RWPE2 (cell line): ENCODE measurements at regions not wholly inside any gene's neighbourhood (a gene's known extent, or its start where the extent isn't known, plus 50 kb on each side); places are given as distances from the start of the nearest gene placed in this dataset.

Experiments used
- ATAC-seq: fragments of 200-7000 bp; cut with Tn5 transposase; 3 replicates; pipeline ENCODE4 v1.9.1; 2021; ENCODE audit warnings: low read depth
- DNase-seq: peaks from one replicate; pipeline ENCODE4 v3.0.0-alpha.2; 2020; ENCODE audit warnings: low spot score
- H3K27ac ChIP-seq: fragments of 450-650 bp; 2 replicates; pipeline ENCODE4 v1.5.1; 2017; ENCODE audit warnings: mild to moderate bottlenecking; ENCODE audit not compliant: poor library complexity, severe bottlenecking
- H3K27me3 ChIP-seq: fragments of 250-450 bp; sonication (Bioruptor Pico); 2 replicates; pipeline ENCODE4 v1.5.1; 2021; ENCODE audit warnings: mild to moderate bottlenecking, moderate library complexity; ENCODE audit not compliant: insufficient read depth, poor library complexity, severe bottlenecking
- H3K36me3 ChIP-seq: fragments of 250-450 bp; sonication (Bioruptor Pico); 2 replicates; pipeline ENCODE4 v1.5.1; 2020; ENCODE audit warnings: low read depth, mild to moderate bottlenecking, moderate library complexity
- H3K4me1 ChIP-seq: fragments of 250-450 bp; sonication (Bioruptor Pico); 2 replicates; pipeline ENCODE4 v1.5.1; 2021; ENCODE audit warnings: mild to moderate bottlenecking, moderate library complexity; ENCODE audit not compliant: insufficient read depth, poor library complexity, severe bottlenecking
- H3K4me3 ChIP-seq: fragments of 250-450 bp; sonication (Bioruptor Pico); 2 replicates; pipeline ENCODE4 v1.5.1; 2021; ENCODE audit warnings: mild to moderate bottlenecking, moderate library complexity; ENCODE audit not compliant: severe bottlenecking
- H3K9me3 ChIP-seq: fragments of 250-450 bp; sonication (Bioruptor Pico); 2 replicates; pipeline ENCODE4 v1.5.1; 2021; ENCODE audit warnings: mild to moderate bottlenecking, moderate library complexity; ENCODE audit not compliant: severe bottlenecking
- TF ChIP-seq, protein P1 (sequence below): fragments of 450-650 bp; IDR thresholded peaks from one replicate; pipeline ENCODE4 v1.5.1; 2017; ENCODE audit warnings: mild to moderate bottlenecking, moderate library complexity; ENCODE audit not compliant: poor library complexity, severe bottlenecking

DNA sequence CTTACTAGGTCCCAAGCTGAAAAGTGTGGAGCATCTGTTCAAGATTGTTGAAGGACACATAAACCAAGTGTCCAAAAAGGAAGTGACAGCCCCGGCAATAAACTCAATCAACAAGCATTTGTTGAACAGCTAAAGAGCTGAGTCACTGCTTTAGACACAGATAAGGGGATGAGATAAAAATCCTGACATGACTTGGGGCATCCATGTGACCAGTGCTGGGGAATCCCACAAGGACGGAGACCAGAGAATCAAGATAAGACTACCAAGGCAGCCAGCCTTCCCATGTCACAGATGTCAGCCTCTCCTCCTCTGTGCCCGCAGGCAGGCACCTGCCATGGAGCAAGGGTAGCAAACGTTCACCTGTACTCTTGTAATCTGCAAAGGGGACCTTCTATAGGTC, 118.6 kb upstream of the KAZN start:
- TF ChIP-seq, protein P1, sequence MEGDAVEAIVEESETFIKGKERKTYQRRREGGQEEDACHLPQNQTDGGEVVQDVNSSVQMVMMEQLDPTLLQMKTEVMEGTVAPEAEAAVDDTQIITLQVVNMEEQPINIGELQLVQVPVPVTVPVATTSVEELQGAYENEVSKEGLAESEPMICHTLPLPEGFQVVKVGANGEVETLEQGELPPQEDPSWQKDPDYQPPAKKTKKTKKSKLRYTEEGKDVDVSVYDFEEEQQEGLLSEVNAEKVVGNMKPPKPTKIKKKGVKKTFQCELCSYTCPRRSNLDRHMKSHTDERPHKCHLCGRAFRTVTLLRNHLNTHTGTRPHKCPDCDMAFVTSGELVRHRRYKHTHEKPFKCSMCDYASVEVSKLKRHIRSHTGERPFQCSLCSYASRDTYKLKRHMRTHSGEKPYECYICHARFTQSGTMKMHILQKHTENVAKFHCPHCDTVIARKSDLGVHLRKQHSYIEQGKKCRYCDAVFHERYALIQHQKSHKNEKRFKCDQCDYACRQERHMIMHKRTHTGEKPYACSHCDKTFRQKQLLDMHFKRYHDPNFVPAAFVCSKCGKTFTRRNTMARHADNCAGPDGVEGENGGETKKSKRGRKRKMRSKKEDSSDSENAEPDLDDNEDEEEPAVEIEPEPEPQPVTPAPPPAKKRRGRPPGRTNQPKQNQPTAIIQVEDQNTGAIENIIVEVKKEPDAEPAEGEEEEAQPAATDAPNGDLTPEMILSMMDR, result no peak
- no peaks in the 10 kb centered on the region for H3K4me1 ChIP-seq
- DNase-seq, result no peak
- no peaks in the 10 kb centered on the region for H3K9me3 ChIP-seq
- no peak for ATAC-seq
- H3K27me3 ChIP-seq, result no peaks in the 10 kb centered on the region
- H3K36me3 ChIP-seq, result no peaks in the 10 kb centered on the region
- H3K27ac ChIP-seq, result no peak overlapping the region
- no peak overlapping the region for H3K4me3 ChIP-seq

DNA sequence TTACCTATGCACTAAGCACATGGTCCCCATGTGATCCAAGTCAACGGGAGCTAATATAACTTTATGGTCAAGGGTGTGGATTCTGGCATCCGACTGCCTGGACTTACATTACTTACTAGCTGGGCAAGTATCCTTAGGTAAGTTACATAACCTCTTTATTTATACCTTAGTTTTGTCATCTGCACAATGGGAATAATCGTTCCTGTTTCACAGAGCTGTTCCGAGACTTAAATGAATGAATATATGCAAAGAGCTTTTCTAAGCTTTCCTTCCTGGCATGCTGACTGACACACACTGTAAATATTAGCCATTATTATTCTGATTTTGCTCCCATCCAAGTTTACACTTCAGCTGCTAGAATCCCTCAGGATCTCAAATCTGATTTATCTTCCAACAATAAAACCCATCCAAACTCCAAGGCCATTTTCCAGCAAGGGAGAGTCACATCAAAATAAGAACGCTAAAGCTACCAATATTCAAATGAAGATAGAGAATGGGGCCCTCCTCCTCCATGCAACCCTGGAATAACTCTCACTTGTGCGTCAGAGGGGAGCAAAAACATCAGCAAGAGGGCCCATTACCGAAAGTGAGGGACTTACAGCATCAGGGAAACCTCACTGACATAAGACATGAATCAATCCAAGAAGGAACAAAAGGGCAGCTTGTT, 115.6 kb upstream of the KAZN start:
- no peaks in the 10 kb centered on the region for H3K36me3 ChIP-seq
- DNase-seq (no peak), ATAC-seq (no peak)
- H3K9me3 ChIP-seq, result no peaks in the 10 kb centered on the region
- no peak overlapping the region for H3K27ac ChIP-seq
- H3K27me3 ChIP-seq, result no peaks in the 10 kb centered on the region
- TF ChIP-seq, protein P1, result no peak
- H3K4me1 ChIP-seq, result peaks cover 22% of the 10 kb centered on the region
- H3K4me3 ChIP-seq, result no peak overlapping the region

DNA sequence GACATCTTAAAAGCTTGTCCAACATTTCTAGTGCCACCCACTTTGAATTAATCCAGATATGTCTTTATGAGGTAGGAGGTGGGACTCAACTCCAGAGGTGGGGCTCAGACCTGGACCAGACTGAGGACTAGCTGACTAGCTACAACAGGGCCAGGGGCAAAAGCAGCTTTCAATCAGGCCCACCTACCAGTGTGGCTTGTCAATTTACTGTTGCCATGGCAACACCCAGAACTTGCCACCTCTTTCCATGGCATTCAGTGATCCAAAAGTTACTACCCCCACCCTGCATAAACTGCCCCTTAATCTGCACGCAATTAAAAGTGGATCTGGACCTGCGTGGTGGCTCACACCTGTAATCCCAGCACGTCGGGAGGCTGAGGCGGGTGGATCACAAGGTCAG, 113.2 kb upstream of the KAZN start:
- ATAC-seq (no peak), DNase-seq (no peak)
- no peaks in the 10 kb centered on the region for H3K9me3 ChIP-seq
- peaks cover 23% of the 10 kb centered on the region for H3K4me1 ChIP-seq
- H3K27ac ChIP-seq, result peak overlapping the region; percentile 92
- no peak overlapping the region for H3K4me3 ChIP-seq
- TF ChIP-seq, protein P1, result no peak
- H3K36me3 ChIP-seq, result no peaks in the 10 kb centered on the region
- no peaks in the 10 kb centered on the region for H3K27me3 ChIP-seq

DNA sequence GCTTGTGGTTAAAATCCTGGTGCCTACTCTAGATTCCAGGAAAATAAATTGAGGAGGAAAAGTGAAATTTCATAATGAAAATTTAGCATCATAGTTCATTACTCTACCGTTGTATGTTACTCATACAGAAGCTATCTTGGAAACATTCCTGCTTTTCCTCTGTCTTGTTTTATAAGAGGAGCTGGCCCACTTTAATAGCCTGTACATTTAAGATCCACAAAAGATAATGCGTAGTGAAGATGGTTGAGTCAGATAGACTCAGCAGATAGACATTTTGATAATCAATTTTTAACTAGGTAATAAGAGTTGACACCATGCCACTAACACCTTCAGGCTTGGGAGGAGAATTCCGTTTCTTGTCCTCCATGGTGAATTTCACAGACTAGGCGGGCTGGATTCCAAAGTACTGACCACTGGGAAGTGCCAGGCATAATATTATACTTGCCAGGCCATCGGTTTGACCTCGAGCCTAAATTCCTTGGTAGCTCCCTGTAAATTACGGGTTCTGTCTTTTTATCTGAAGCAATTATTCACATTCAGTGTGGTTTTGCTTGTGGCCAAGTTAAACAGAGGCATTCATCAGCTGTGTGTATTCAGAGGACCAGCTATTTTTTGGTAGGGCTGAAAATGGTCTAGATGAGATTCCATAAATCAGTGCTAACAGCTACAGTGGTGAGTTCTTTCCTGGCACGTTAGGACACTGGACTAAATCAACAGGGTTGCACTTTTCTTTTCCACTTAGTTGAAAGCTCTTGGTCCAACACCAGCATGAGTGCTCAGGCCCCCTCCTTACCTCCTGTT, 111.9 kb upstream of the KAZN start:
- H3K9me3 ChIP-seq, result no peaks in the 10 kb centered on the region
- ATAC-seq (peak; percentile 86), DNase-seq (peak; percentile 84)
- H3K4me3 ChIP-seq, result no peak overlapping the region
- no peaks in the 10 kb centered on the region for H3K36me3 ChIP-seq
- peaks cover 23% of the 10 kb centered on the region for H3K4me1 ChIP-seq
- TF ChIP-seq, protein P1, result no peak
- peak overlapping the region; percentile 92 for H3K27ac ChIP-seq
- H3K27me3 ChIP-seq, result no peaks in the 10 kb centered on the region

DNA sequence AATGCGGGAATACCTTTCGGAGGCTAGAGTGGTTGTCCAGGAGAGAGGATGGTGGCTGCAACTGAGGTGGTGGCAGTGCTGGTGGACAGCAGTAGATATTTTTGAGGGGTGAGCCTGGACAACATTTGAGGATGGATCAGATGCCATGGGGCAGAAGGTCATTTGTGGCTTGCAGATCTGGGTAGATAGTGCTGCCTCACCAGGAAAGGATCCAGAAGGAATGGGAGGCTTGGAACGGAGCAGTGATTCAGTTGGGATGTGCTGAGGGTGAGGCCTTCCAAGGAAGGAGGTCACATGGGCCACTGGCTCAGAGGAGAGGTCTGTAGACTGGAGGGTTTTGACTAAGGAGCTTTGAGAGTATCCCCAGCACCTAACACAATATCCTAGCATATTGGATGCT, 110.8 kb upstream of the KAZN start:
- ATAC-seq, result no peak
- H3K27ac ChIP-seq, result peak overlapping the region; percentile 92

More for the DNA sequence above, 110.8 kb upstream of the KAZN start:
- Histone ChIP-seq H3K9me3 (no peaks in the 10 kb centered on the region), H3K36me3 (no peaks in the 10 kb centered on the region), H3K4me3 (no peak overlapping the region), H3K27me3 (no peaks in the 10 kb centered on the region), H3K4me1 (peaks cover 23% of the 10 kb centered on the region)
- TF ChIP-seq, protein P1, result no peak
- no peak for DNase-seq
